ENCODE measurements at regions not wholly inside any gene's neighbourhood (a gene's known extent, or its start where the extent isn't known, plus 50 kb on each side); places are given as distances from the start of the nearest gene placed in this dataset.

GRCh38 chr1:239617259-239617658, 230.9 kb downstream of the CHRM3 start:
- WGBS, 2 donors, result 80 to 89% methylated on average over 6 of the region's 6 CpGs
- DNase-seq, result no peak
- Histone ChIP-seq H3K27ac (no peak overlapping the region), H3K27me3 (no peaks in the 10 kb centered on the region), H3K36me3 (no peaks in the 10 kb centered on the region), H3K9me3 (no peaks in the 10 kb centered on the region), H3K4me3 (no peak overlapping the region), H3K4me1 (no peaks in the 10 kb centered on the region)
- ATAC-seq (ENCODE audit: low FRiP score in 2 of 2), result no peak
- TF ChIP-seq, protein P1, sequence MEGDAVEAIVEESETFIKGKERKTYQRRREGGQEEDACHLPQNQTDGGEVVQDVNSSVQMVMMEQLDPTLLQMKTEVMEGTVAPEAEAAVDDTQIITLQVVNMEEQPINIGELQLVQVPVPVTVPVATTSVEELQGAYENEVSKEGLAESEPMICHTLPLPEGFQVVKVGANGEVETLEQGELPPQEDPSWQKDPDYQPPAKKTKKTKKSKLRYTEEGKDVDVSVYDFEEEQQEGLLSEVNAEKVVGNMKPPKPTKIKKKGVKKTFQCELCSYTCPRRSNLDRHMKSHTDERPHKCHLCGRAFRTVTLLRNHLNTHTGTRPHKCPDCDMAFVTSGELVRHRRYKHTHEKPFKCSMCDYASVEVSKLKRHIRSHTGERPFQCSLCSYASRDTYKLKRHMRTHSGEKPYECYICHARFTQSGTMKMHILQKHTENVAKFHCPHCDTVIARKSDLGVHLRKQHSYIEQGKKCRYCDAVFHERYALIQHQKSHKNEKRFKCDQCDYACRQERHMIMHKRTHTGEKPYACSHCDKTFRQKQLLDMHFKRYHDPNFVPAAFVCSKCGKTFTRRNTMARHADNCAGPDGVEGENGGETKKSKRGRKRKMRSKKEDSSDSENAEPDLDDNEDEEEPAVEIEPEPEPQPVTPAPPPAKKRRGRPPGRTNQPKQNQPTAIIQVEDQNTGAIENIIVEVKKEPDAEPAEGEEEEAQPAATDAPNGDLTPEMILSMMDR (IDR thresholded peaks at IDR 0.05), result no peak
- no peak for TF ChIP-seq POLR2AphosphoS5 (IDR thresholded peaks at IDR 0.05)
- TF ChIP-seq POLR2A (IDR thresholded peaks at IDR 0.05), result no peak
- TF ChIP-seq EP300 (IDR thresholded peaks at IDR 0.05), result no peak

DNA sequence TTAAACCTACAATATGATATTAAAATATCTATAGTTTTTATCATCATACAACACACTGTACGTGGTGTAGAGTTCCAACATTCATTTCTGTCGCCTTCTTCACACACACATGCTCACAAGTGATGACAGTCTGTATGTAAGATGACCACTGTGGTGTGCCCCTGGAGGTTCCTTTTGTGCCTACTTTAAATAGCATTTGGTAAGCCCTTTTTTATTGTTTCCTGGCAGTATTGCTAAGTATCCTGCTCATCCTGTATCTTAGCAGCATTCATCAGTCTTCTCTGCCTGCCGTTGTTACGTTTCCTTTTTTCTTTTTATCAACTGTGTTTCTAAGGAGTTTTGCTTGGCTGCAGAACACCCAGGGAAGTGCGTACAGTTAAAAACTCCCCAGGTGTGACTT, 231.4 kb downstream of the CHRM3 start:
- H3K9me3 ChIP-seq, result no peaks in the 10 kb centered on the region
- no peak overlapping the region for H3K4me3 ChIP-seq
- ATAC-seq (ENCODE audit: low FRiP score in 2 of 2) (no peak), DNase-seq (no peak)
- TF ChIP-seq, protein P1 (IDR thresholded peaks at IDR 0.05), result no peak
- TF ChIP-seq POLR2AphosphoS5 (IDR thresholded peaks at IDR 0.05) (no peak), POLR2A (IDR thresholded peaks at IDR 0.05) (no peak), EP300 (IDR thresholded peaks at IDR 0.05) (no peak)
- H3K27me3 ChIP-seq, result no peaks in the 10 kb centered on the region
- no peaks in the 10 kb centered on the region for H3K4me1 ChIP-seq
- no peak overlapping the region for H3K27ac ChIP-seq
- no peaks in the 10 kb centered on the region for H3K36me3 ChIP-seq
- WGBS, 2 donors, result 79 to 85% methylated on average over 5 of the region's 5 CpGs

- Histone ChIP-seq H3K27me3 (no peaks in the 10 kb centered on the region), H3K36me3 (no peaks in the 10 kb centered on the region), H3K4me1 (no peaks in the 10 kb centered on the region), H3K4me3 (no peak overlapping the region), H3K27ac (no peak overlapping the region), H3K9me3 (no peaks in the 10 kb centered on the region)
- TF ChIP-seq, protein P1 (IDR thresholded peaks at IDR 0.05), result no peak
- no peak for TF ChIP-seq POLR2A (IDR thresholded peaks at IDR 0.05)
- no peak for TF ChIP-seq POLR2AphosphoS5 (IDR thresholded peaks at IDR 0.05)
- TF ChIP-seq EP300 (IDR thresholded peaks at IDR 0.05), result no peak
- 90 to 95% methylated on average over 3 of the region's 3 CpGs for WGBS, 2 donors
- ATAC-seq (ENCODE audit: low FRiP score in 2 of 2) (no peak), DNase-seq (no peak)
Observed at GRCh38 chr1:239619190-239619589, 232.8 kb downstream of the CHRM3 start.

GRCh38 chr1:239630767-239631166, 244.4 kb downstream of the CHRM3 start:
- ATAC-seq (ENCODE audit: low FRiP score in 2 of 2) (no peak), DNase-seq (no peak)
- no peak overlapping the region for H3K27ac ChIP-seq
- H3K4me3 ChIP-seq, result no peak overlapping the region
- H3K4me1 ChIP-seq, result no peaks in the 10 kb centered on the region
- 77 to 84% methylated on average over 3 of the region's 3 CpGs for WGBS, 2 donors
- TF ChIP-seq EP300 (IDR thresholded peaks at IDR 0.05), result no peak
- TF ChIP-seq POLR2A (IDR thresholded peaks at IDR 0.05), result no peak
- TF ChIP-seq, protein P1 (IDR thresholded peaks at IDR 0.05), result no peak
- no peak for TF ChIP-seq POLR2AphosphoS5 (IDR thresholded peaks at IDR 0.05)
- no peaks in the 10 kb centered on the region for H3K36me3 ChIP-seq
- H3K9me3 ChIP-seq, result no peaks in the 10 kb centered on the region
- no peaks in the 10 kb centered on the region for H3K27me3 ChIP-seq

DNA sequence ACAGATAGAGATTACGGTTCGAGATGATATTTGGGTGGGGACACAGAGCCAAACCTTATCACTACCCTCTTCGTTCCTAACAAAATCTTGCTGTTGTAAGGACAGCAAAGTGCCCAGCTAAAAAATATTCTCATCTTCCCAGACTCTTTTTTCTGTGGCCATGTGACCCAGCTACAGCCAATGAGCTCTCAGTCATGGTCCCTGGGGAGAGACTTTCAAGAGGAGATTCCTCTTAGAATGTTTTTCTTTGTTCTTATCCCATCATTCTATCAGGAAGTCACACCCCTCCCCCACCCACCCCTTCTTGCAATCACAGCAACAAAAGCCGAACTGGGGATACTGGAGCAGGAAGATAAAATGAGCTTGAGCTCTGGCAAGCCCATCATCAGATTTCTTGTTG, 247.1 kb downstream of the CHRM3 start:
- DNase-seq (no peak), ATAC-seq (ENCODE audit: low FRiP score in 2 of 2) (no peak)
- Histone ChIP-seq H3K4me1 (no peaks in the 10 kb centered on the region), H3K27me3 (no peaks in the 10 kb centered on the region), H3K9me3 (no peaks in the 10 kb centered on the region), H3K4me3 (no peak overlapping the region), H3K36me3 (no peaks in the 10 kb centered on the region), H3K27ac (no peak overlapping the region)
- WGBS, 2 donors, result 81 to 84% methylated on average over 4 of the region's 4 CpGs
- no peak for TF ChIP-seq POLR2AphosphoS5 (IDR thresholded peaks at IDR 0.05)
- TF ChIP-seq POLR2A (IDR thresholded peaks at IDR 0.05), result no peak
- TF ChIP-seq EP300 (IDR thresholded peaks at IDR 0.05), result no peak
- TF ChIP-seq, protein P1 (IDR thresholded peaks at IDR 0.05), result no peak
